ENCODE measurements at regions not wholly inside any gene's neighbourhood (a gene's known extent, or its start where the extent isn't known, plus 50 kb on each side); places are given as distances from the start of the nearest gene placed in this dataset.

- TF ChIP-seq EZH2phosphoT487 (IDR thresholded peaks at IDR 0.05; ENCODE audit: borderline replicate concordance, low read depth) (no peak), TAF1 (IDR thresholded peaks at IDR 0.05; ENCODE audit: borderline replicate concordance, low read depth, low read length) (no peak), FOXM1 (IDR thresholded peaks at IDR 0.05; ENCODE audit: low read depth) (no peak)
These were observed 422.7 kb downstream of the CD83 start for GRCh38 chr6:14540276-14540675.

All from SK-N-SH (cell line).